ENCODE measurements at regions not wholly inside any gene's neighbourhood (a gene's known extent, or its start where the extent isn't known, plus 50 kb on each side); places are given as distances from the start of the nearest gene placed in this dataset.

DNA sequence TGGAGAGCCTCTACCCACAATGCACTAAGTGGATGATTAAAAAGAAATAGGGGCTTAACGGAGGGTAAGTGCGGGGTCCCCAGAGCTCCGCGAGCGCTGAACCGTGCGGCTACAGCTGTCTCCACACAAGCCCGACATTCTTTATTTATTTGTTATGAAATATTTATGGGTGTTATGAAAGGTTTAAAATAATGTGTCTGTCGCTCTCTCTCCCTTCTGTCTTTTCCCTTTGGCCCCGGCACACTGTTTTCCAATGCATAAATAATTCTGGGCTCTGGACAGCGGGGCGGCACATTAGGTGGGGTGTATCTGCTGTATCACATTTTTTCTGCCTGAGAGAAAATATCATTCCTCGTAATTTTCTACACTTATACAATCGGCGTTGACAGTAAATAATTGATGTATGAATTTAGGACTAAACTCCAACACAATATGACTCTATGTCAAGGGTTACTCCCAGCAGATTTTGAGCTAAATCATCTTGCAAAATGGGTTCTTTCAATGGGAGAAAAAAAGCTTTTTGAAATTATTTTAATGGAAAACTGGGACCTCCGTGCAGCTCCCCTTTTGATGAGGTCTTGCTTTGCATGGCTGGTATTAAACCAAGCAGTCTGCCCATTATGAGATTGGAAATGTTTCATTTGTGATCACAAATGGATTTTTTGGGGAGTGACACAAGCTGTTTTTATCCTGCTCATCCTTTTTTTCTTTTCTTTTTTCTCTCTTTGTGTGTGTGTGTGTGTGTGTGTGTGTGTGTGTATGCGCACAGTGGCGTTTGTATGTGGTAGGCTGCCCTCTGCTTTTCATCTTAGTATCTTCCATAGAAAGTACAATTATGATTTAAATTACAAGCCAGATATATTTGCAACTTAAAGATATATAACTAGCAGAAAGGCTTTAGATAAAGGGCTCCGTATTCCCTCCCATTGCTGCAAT is 370.6 kb upstream of the IRX4 start:
- TF ChIP-seq, protein P1, sequence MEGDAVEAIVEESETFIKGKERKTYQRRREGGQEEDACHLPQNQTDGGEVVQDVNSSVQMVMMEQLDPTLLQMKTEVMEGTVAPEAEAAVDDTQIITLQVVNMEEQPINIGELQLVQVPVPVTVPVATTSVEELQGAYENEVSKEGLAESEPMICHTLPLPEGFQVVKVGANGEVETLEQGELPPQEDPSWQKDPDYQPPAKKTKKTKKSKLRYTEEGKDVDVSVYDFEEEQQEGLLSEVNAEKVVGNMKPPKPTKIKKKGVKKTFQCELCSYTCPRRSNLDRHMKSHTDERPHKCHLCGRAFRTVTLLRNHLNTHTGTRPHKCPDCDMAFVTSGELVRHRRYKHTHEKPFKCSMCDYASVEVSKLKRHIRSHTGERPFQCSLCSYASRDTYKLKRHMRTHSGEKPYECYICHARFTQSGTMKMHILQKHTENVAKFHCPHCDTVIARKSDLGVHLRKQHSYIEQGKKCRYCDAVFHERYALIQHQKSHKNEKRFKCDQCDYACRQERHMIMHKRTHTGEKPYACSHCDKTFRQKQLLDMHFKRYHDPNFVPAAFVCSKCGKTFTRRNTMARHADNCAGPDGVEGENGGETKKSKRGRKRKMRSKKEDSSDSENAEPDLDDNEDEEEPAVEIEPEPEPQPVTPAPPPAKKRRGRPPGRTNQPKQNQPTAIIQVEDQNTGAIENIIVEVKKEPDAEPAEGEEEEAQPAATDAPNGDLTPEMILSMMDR (IDR thresholded peaks at IDR 0.05; ENCODE audit: extremely low read depth, insufficient read depth, missing control alignments) = no peak
- in situ Hi-C loops (cut with MboI; ENCODE audit: low pct_unique_long_range_greater_than_20kb, low sequenced_read_pairs, unreplicated experiment) = no loop called here

DNA sequence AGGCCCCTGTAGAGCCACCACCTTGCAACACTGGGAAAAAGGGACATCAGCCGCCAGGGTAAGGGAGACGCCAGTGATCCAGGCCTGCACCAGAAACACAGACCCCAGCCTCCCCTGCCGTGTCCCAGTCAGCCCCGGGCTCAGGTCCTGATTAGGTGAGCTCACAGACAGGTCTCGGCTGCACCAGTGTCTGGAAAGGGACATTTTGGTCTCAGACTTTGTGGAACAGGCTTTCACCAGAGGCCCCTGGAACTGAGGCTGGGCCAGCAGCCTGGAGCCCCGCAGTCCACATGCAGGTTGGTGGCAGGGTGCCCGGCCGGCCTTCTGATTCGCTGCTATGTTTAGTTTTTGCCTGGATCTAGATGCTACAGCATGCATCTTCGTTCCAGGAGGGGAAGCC is 369.0 kb upstream of the IRX4 start:
- TF ChIP-seq, protein P1 (IDR thresholded peaks at IDR 0.05; ENCODE audit: extremely low read depth, insufficient read depth, missing control alignments) = no peak
- in situ Hi-C loops (cut with MboI; ENCODE audit: low pct_unique_long_range_greater_than_20kb, low sequenced_read_pairs, unreplicated experiment) = no loop called here
- no peak for DNase-seq (ENCODE audit: low spot score)

More for the DNA sequence above, 370.6 kb upstream of the IRX4 start:
- no peak for DNase-seq (ENCODE audit: low spot score)

DNA sequence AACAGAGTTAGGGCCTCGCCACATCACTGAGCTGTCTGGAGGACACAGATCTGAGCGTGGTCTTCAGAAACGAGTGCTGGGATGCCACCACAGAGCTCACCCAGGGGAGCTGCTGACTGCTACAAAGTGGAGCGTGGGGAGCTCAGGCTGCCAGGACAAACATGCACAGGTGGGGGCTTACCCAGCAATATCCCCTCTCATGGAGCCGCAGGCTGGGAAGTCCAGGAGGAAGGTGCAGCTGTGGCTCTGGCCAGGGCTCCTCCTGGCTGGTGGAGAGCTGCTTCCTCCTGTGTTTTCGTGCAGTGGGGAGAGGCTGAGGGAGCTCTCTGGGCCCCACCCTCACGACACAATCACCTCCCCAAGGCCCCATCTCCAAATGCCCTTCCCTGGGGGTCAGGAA is 368.6 kb upstream of the IRX4 start:
- TF ChIP-seq, protein P1 (IDR thresholded peaks at IDR 0.05; ENCODE audit: extremely low read depth, insufficient read depth, missing control alignments) = no peak
- no peak for DNase-seq (ENCODE audit: low spot score)
- in situ Hi-C loops (cut with MboI; ENCODE audit: low pct_unique_long_range_greater_than_20kb, low sequenced_read_pairs, unreplicated experiment) = no loop called here

DNA sequence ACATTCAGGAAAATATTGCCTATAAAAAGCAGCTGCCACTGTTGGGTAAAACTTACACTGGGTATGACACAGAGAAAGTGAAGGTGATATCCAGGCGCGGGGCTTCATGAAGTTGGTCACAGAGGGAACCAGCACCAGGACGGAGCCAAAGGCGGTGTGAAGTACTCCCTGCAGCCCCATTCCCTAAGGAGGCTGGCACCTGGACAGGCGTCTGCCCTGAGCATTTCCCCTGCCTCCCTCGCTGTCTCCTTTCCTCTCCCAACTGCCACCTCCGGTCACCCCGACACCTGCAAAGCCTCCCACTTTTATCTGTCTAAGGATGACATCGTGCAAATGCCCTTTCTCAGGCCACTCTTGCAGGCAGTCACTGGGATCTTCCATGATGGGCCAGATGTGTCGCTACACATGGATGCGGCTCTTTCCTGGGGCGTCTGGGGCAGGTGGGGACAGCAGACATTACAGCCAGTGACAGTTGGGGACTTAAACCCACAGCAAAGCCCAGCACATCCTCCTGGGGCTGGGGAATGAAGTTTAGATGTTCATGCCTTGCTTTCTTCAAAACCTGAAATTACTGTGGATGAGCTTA is 367.7 kb upstream of the IRX4 start:
- TF ChIP-seq, protein P1 (IDR thresholded peaks at IDR 0.05; ENCODE audit: extremely low read depth, insufficient read depth, missing control alignments) = no peak
- no peak for DNase-seq (ENCODE audit: low spot score)
- in situ Hi-C loops (cut with MboI; ENCODE audit: low pct_unique_long_range_greater_than_20kb, low sequenced_read_pairs, unreplicated experiment) = no loop called here

DNA sequence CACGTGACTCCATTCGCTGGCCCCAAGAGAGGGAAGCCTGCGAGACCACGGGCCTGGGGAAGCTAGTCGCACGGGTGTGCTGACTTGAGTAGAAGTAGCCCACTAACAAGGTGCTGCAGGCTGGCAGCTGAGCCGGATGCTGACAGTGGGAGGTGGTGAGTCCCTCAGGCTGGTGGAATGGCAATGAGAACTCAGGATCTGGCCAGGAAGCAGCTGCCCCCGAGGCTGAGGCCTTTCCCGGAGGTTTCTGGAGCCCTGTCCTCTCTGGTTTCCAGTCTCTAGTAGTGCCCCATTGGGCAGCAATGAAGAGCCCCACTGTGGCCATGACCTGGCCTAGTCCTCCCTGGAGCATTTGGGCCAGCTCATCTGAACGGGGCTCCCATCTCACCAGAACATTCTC is 366.7 kb upstream of the IRX4 start:
- TF ChIP-seq, protein P1 (IDR thresholded peaks at IDR 0.05; ENCODE audit: extremely low read depth, insufficient read depth, missing control alignments) = no peak
- in situ Hi-C loops (cut with MboI; ENCODE audit: low pct_unique_long_range_greater_than_20kb, low sequenced_read_pairs, unreplicated experiment) = no loop called here
- no peak for DNase-seq (ENCODE audit: low spot score)

DNA sequence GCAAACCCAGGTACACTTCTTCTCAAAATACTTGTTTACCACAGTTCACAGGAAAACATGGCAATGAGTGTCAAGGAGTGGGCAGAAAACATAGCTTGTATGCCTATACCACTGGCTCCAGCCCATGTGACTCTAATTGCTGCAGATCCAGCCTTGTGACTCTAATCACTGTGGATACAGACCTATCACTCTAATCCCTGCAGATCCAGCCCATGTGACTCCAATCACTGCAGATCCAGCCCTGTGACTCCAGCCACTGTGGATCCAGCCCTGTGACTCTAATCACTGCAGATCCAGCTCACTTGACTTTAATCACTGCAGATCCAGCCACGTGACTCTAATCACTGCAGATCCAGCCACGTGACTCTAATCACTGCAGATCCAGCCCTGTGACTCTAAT is 366.3 kb upstream of the IRX4 start:
- TF ChIP-seq, protein P1 (IDR thresholded peaks at IDR 0.05; ENCODE audit: extremely low read depth, insufficient read depth, missing control alignments) = no peak
- in situ Hi-C loops (cut with MboI; ENCODE audit: low pct_unique_long_range_greater_than_20kb, low sequenced_read_pairs, unreplicated experiment) = no loop called here
- no peak for DNase-seq (ENCODE audit: low spot score)

Measured in GM13977 (cell line).